ENCODE measurements at regions not wholly inside any gene's neighbourhood (a gene's known extent, or its start where the extent isn't known, plus 50 kb on each side); places are given as distances from the start of the nearest gene placed in this dataset.

DNA sequence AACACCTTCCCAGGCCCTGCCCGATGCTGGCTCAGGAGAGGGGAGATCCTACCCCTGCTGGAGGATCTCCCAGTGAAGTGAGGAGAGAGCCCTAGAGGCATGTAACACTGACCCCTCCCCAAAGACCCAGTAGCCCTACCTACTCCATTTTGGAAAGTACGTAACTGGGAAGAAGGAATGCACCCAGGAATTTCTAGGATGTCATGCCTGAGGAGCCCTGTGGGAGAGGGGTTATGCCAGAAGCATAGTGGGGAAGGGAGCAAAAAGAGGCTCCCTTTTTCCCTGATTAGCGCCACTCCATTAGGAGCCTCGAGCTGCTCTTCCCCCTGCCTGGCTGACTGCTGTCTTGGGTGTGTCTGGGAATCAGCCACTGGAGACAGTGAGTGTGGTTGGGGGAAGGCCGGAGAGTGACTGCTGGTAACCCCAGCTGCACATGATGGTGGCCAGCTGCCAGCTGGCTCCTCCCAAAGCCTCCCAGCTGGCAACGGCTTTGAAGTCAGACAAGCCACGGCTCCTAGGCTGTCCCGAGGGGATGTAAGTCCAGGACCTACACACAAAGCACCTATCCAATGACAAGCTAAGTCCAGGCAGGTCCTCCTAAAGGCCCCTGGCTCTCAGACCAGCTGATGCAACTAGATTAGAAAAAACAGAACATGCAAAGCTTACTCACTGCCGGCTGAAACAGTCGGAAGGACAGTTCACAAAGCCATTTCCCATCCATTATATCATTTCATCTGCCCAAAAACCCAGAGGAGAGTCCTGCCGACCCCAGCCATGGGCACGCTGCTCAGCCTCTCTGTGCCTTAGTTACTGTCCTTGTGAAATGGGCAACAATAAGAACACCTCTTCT is 136.5 kb upstream of the ABCA1 start:
- Mint-ChIP-seq H3K4me1 (peaks cover 20% of the 10 kb centered on the region), H3K27ac (ENCODE audit: unreplicated experiment) (no peak overlapping the region), H3K27me3 (ENCODE audit: low read depth) (no peaks in the 10 kb centered on the region), H3K9me3 (peaks cover 3% of the 10 kb centered on the region), H3K4me3 (no peak overlapping the region), H3K36me3 (ENCODE audit: low read depth) (no peaks in the 10 kb centered on the region)
- TF ChIP-seq, protein P1, sequence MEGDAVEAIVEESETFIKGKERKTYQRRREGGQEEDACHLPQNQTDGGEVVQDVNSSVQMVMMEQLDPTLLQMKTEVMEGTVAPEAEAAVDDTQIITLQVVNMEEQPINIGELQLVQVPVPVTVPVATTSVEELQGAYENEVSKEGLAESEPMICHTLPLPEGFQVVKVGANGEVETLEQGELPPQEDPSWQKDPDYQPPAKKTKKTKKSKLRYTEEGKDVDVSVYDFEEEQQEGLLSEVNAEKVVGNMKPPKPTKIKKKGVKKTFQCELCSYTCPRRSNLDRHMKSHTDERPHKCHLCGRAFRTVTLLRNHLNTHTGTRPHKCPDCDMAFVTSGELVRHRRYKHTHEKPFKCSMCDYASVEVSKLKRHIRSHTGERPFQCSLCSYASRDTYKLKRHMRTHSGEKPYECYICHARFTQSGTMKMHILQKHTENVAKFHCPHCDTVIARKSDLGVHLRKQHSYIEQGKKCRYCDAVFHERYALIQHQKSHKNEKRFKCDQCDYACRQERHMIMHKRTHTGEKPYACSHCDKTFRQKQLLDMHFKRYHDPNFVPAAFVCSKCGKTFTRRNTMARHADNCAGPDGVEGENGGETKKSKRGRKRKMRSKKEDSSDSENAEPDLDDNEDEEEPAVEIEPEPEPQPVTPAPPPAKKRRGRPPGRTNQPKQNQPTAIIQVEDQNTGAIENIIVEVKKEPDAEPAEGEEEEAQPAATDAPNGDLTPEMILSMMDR (conservative IDR thresholded peaks at IDR 0.05), result no peak
- peak; percentile 20 for DNase-seq (ENCODE audit: low read depth, low spot score)

DNA sequence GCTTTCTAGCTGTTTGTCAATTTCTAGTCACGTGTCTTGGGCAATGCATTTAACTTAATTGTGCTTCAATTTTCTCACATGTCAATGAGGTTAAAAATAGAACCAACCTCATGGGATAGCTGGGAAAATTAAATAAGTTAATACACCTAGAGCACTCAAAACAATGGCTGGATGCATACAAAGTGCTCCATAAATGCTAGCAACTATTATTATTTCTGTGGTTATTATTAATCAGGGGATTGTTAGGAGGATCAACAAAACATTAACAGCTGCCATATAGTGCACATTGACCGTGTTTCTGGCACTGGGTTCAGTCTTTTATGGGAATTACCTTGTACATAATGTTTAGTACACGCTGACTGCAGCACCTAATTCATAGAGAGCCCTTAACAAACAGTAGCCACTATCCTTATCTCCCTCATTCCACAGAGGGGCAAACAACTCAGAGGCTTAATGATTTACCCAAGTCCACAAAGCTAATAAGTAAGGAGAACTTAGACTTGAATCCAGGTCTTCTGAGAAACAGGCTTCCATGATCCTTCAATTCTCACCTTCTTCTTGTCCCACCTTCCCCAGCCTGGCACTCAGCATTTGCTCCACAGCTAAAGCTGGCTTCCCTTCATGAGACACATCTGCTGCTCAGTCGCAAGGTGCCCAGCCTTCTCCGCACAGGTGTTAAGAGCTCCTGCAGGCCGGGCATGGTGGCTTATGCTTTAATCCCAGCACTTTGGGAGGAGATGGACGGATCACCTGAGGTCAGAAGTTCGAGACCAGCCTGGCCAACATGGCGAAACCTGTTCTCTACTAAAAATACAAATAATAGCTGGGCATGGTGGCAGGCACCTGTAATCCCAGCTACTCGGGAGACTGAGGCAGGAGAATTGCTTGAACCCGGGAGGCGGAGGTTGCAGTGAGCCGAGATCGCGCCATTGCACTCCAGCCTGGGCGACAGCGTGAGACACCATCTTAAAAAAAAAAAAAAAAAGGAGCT is 137.4 kb upstream of the ABCA1 start:
- no peak overlapping the region for H3K4me3 Mint-ChIP-seq
- peaks cover 3% of the 10 kb centered on the region for H3K9me3 Mint-ChIP-seq
- no peaks in the 10 kb centered on the region for H3K36me3 Mint-ChIP-seq (ENCODE audit: low read depth)
- TF ChIP-seq, protein P1 (conservative IDR thresholded peaks at IDR 0.05), result no peak
- H3K27me3 Mint-ChIP-seq (ENCODE audit: low read depth), result no peaks in the 10 kb centered on the region
- DNase-seq (ENCODE audit: low read depth, low spot score), result no peak
- peaks cover 24% of the 10 kb centered on the region for H3K4me1 Mint-ChIP-seq
- no peak overlapping the region for H3K27ac Mint-ChIP-seq (ENCODE audit: unreplicated experiment)

DNA sequence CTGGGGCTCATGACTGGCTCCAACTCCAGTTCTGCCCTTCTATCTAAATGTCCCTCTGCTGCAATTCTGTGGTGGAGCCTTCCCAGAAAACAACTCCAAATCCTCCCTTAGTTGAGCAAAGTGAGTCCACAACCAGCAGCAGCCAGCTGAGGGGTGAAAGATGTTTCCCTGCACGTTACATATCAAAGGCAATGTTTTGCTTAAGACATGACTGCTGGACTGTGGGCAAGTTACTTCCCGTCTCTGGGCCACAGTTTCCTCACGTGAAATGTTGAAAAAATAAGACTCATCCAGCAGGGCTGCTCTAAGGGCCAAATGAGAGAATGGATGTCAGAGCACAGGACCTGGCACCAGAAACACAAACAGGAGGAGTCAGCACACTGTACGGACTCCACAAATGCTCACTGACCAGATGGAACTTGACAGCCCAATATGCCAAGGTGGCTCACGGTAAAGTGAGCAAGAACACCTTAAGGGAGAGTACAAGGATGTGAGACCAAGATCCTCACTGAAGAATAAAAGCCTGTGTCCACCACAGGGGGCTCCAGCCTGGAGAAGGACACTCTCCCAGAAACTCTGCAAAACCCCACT is 138.4 kb upstream of the ABCA1 start:
- no peak for DNase-seq (ENCODE audit: low read depth, low spot score)
- H3K27ac Mint-ChIP-seq (ENCODE audit: unreplicated experiment), result no peak overlapping the region
- no peaks in the 10 kb centered on the region for H3K27me3 Mint-ChIP-seq (ENCODE audit: low read depth)
- H3K9me3 Mint-ChIP-seq, result peaks cover 3% of the 10 kb centered on the region
- H3K4me1 Mint-ChIP-seq, result peaks cover 24% of the 10 kb centered on the region
- TF ChIP-seq, protein P1 (conservative IDR thresholded peaks at IDR 0.05), result no peak
- H3K4me3 Mint-ChIP-seq, result no peak overlapping the region
- H3K36me3 Mint-ChIP-seq (ENCODE audit: low read depth), result no peaks in the 10 kb centered on the region

DNA sequence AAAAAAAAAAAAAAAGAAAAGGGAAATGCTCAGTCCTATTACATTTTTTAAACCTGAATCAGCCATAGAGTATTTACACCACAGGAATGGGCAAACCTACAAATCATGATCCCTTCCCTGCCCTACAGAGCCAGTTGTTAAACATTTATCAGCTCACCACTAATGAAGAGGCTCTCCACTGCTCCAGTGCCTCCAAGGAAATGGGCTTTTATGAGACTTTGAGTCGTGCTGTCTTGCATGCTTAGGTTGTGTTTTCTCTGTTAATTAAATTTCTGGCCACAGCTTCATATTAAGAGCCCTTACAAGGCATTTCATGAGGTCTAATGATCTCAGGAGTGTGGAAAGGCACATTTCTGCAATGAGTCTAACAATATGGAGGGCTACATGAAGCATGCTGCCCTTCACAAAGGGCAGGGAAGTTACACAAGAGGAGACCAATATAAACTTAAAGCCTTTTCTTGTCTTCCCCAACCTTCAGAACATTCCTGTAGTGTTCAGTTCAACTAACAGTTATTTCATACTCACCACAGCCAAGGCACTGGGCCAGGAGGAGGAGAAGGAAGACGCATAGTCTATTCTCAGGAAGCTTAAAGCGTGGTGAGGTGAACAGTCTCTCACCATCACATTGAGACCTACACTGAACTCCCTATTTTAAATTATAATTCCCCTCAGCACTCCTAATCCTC is 140.1 kb upstream of the ABCA1 start:
- Mint-ChIP-seq H3K9me3 (peaks cover 3% of the 10 kb centered on the region), H3K27me3 (ENCODE audit: low read depth) (no peaks in the 10 kb centered on the region), H3K4me3 (no peak overlapping the region), H3K27ac (ENCODE audit: unreplicated experiment) (no peak overlapping the region), H3K36me3 (ENCODE audit: low read depth) (no peaks in the 10 kb centered on the region), H3K4me1 (peaks cover 24% of the 10 kb centered on the region)
- no peak for DNase-seq (ENCODE audit: low read depth, low spot score)
- TF ChIP-seq, protein P1 (conservative IDR thresholded peaks at IDR 0.05), result no peak

DNA sequence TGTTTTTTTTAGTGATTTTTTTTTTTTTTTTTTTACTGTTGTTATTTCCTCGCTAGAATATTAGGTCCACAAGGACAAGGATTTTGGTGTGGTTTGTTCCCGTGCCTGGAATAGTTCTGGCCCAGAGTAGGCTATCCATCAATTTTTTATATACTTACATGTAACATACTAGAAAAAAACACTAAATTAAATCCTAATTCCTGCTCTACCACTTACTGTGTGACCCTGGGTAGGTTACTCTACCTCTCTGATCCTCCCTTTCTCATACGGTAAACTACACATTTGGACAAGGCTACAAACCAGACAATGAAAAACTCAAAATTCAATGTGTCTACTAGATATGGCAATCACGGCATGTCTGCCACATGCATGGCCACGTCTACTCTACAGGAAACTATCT is 141.3 kb upstream of the ABCA1 start:
- Mint-ChIP-seq H3K9me3 (peaks cover 3% of the 10 kb centered on the region), H3K27ac (ENCODE audit: unreplicated experiment) (no peak overlapping the region)
- TF ChIP-seq, protein P1 (conservative IDR thresholded peaks at IDR 0.05), result no peak

More for the DNA sequence above, 141.3 kb upstream of the ABCA1 start:
- DNase-seq (ENCODE audit: low read depth, low spot score), result no peak
- H3K36me3 Mint-ChIP-seq (ENCODE audit: low read depth), result no peaks in the 10 kb centered on the region
- H3K4me1 Mint-ChIP-seq, result peaks cover 16% of the 10 kb centered on the region
- H3K27me3 Mint-ChIP-seq (ENCODE audit: low read depth), result no peaks in the 10 kb centered on the region
- no peak overlapping the region for H3K4me3 Mint-ChIP-seq
